GM12878 (cell line): ENCODE measurements at regions not wholly inside any gene's neighbourhood (a gene's known extent, or its start where the extent isn't known, plus 50 kb on each side); places are given as distances from the start of the nearest gene placed in this dataset.

Experiments used
- ATAC-seq: fragments of 200-7000 bp; cut with Tn5 transposase; 3 replicates; pipeline ENCODE4 v1.9.1; 2020; ENCODE audit warnings: mild to moderate bottlenecking, moderate library complexity
- BruUV-seq: library from RNA; stranded (reverse); fragments of 400-500 nt; replicated peaks from 2 replicates; lab custom pipeline; 2021; lab: Mats Ljungman, UMichigan
- CTCF ChIA-PET: fragments of 300-600 bp; sonication (Branson Sonifier 250); formaldehyde crosslinking; extraction: SDS; loops from one replicate; lab custom pipeline; 2021; ENCODE audit warnings: inconsistent platforms; lab: Yijun Ruan, JAX
- POLR2A ChIA-PET: fragments of 350-600 bp; formaldehyde crosslinking; extraction: SDS; loops from one replicate; lab custom pipeline; 2021; ENCODE audit warnings: inconsistent platforms; lab: Charles Lee
- RAD21 ChIA-PET: fragments of 300-600 bp; sonication (Branson Sonifier 250); formaldehyde crosslinking; loops from one replicate; lab custom pipeline; 2023; ENCODE audit warnings: antibody characterized with exemption; ENCODE audit not compliant: unreplicated experiment; lab: Charles Lee
- SMC1A ChIA-PET: fragments of 300-600 bp; sonication (Branson Sonifier 250); formaldehyde crosslinking; loops from one replicate; lab custom pipeline; 2023; ENCODE audit not compliant: unreplicated experiment, uncharacterized antibody; lab: Charles Lee
- DNase-seq: peaks from one replicate; pipeline ENCODE4 v3.0.0-alpha.2; 2011; ENCODE audit warnings: low read depth, low spot score
- FAIRE-seq: peaks from 3 replicates; lab custom pipeline; 2011; peaks lifted over from hg19 to GRCh38; lab: Jason Lieb, UNC
- H2AFZ ChIP-seq: 2 replicates; pipeline ENCODE4 v1.6.0; 2011; ENCODE audit warnings: low read depth, low read length, control low read depth; ENCODE audit not compliant: control insufficient read depth
- H3K27ac ChIP-seq: 2 replicates; pipeline ENCODE4 v1.5.1; 2011; ENCODE audit warnings: control low read depth; ENCODE audit not compliant: control insufficient read depth, insufficient read depth
- H3K27me3 ChIP-seq, 2 experiments: replicated peaks in 1 of 2; 2 replicates each; pipeline versions ENCODE4 v1.6.0 to v1.6.1; 2011; ENCODE audit warnings: low read length in 1 of 2; ENCODE audit not compliant: control insufficient read depth in 2 of 2, insufficient read depth in 2 of 2
- H3K36me3 ChIP-seq, 2 experiments: 2 replicates each; pipeline ENCODE4 v1.5.1; 2011; ENCODE audit warnings: low read length in 1 of 2; ENCODE audit not compliant: control insufficient read depth in 2 of 2, insufficient read depth in 2 of 2
- H3K4me1 ChIP-seq: 2 replicates; pipeline ENCODE4 v1.6.1; 2011; ENCODE audit warnings: mild to moderate bottlenecking, low read length, moderate library complexity, mixed read lengths; ENCODE audit not compliant: control insufficient read depth, insufficient read depth
- H3K4me2 ChIP-seq: 2 replicates; pipeline ENCODE4 v1.6.0; 2011; ENCODE audit warnings: control low read depth; ENCODE audit not compliant: control insufficient read depth, insufficient read depth
- H3K4me3 ChIP-seq: fragments of 200-600 bp; sonication (generic); 2 replicates; pipeline ENCODE4 v1.5.1; 2016
- H3K79me2 ChIP-seq: 2 replicates; pipeline ENCODE4 v1.6.0; 2011; ENCODE audit warnings: low read length; ENCODE audit not compliant: control insufficient read depth, insufficient read depth
- H3K9ac ChIP-seq: 2 replicates; pipeline ENCODE4 v1.8.0; 2011; ENCODE audit warnings: low read length, control low read depth, mixed read lengths; ENCODE audit not compliant: control insufficient read depth, insufficient read depth
- H3K9me3 ChIP-seq: replicated peaks from 3 replicates; pipeline ENCODE4 v1.5.1; 2011; ENCODE audit warnings: mild to moderate bottlenecking, low read length; ENCODE audit not compliant: control insufficient read depth, insufficient read depth
- H4K20me1 ChIP-seq: 2 replicates; pipeline ENCODE4 v1.6.0; 2011; ENCODE audit not compliant: control insufficient read depth, insufficient read depth
- ELK1 ChIP-seq: IDR thresholded peaks from 2 replicates; pipeline ENCODE4 v1.6.1; 2012; ENCODE audit warnings: low read depth, low read length, improper control_type of control experiment
- HDAC6 ChIP-seq: fragments of 200-600 bp; sonication (generic); IDR thresholded peaks from one replicate; pipeline ENCODE4 v1.8.0; 2017; ENCODE audit warnings: antibody characterized with exemption; ENCODE audit not compliant: unreplicated experiment
- NR2F1 ChIP-seq: fragments of 450-650 bp; conservative IDR thresholded peaks from 2 replicates; pipeline ENCODE4 v1.6.1; 2017; ENCODE audit warnings: mild to moderate bottlenecking
- SIX5 ChIP-seq: IDR thresholded peaks from 2 replicates; pipeline ENCODE4 v1.6.1; 2011; ENCODE audit warnings: mild to moderate bottlenecking, low read depth, low read length, moderate library complexity; ENCODE audit not compliant: severe bottlenecking
- TAF1 ChIP-seq: IDR thresholded peaks from 2 replicates; pipeline ENCODE4 v1.6.1; 2011; ENCODE audit warnings: mild to moderate bottlenecking, low read depth, low read length, borderline replicate concordance
- TCF7 ChIP-seq: IDR thresholded peaks from 2 replicates; pipeline ENCODE4 v1.6.1; 2014; ENCODE audit warnings: antibody characterized with exemption, borderline replicate concordance
- WGBS: methylation state at CpG from one replicate; pipeline ENCODE4 v1.1.6; 2016; ENCODE audit warnings: low lambda C conversion rate; ENCODE audit not compliant: insufficient replicate concordance, insufficient coverage; ENCODE audit errors: missing lambda C conversion rate; 5-methylcytosine and 5-hydroxymethylcytosine counted together
- in situ Hi-C: fragments of 300-500 bp; cut with MboI; formaldehyde crosslinking; loops from 9 replicates; pipeline ENCODE4 v1.14.3; 2018; ENCODE audit warnings: mixed read lengths
- intact Hi-C: fragments of 100-400 bp; cut with micrococcal nuclease; formaldehyde crosslinking; loops from one replicate; pipeline ENCODE4 v1.14.2; 2022; ENCODE audit not compliant: unreplicated experiment
- TF ChIP-seq, protein P1 (sequence below): IDR thresholded peaks from 2 replicates; pipeline ENCODE4 v1.6.1; 2011; ENCODE audit warnings: borderline replicate concordance, low read depth, mild to moderate bottlenecking, moderate library complexity, mixed read lengths, low read length; ENCODE audit not compliant: insufficient read depth; ENCODE audit errors: extremely low read length

DNA sequence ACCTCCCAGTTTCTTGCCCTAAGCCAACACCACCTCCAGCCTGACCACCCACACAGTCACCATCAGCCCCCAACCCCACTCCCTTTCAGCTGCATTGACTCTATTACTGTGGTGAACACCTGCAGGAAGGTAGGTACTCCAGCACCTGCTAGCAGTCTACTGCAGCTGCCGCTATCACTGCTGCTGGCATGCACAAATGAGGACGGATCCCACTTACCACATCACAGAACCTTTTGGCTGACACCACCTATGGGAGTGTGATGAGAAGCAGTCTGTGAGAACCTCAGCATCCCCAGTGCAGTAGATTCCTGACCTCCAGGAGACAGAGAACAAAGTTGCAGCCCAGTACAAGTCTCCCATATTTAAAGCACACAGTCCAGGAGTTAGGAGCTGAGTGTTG lies 71.9 kb downstream of the ANXA1 start (continued):
- no peak for TF ChIP-seq SIX5

- 2% methylated on average over 2 of the region's 2 CpGs for WGBS
- FAIRE-seq: no peak
- 0 out of 3 replicates have a peak, but pooled peaks have one; percentile 31 for ATAC-seq
- Histone ChIP-seq H4K20me1 (no peaks in the 10 kb centered on the region), H3K4me3 (no peak overlapping the region), H3K27ac (no peak overlapping the region), H2AFZ (no peak overlapping the region), H3K4me1 (no peaks in the 10 kb centered on the region), H3K4me2 (no peak overlapping the region), H3K9ac (no peak overlapping the region), H3K27me3 (no peaks in the 10 kb centered on the region), H3K36me3 (no peaks in the 10 kb centered on the region), H3K79me2 (no peaks in the 10 kb centered on the region), H3K9me3 (no peaks in the 10 kb centered on the region)
- ChIA-PET POLR2A (interaction anchor here (1.3 kb wide), 1 partner anchor 9 kb away, joined by 3 read pairs; no protein-coding TSS in a partner anchor), SMC1A (interaction anchor here (0.7 to 1.8 kb wide), 5 partner anchors 8 to 337 kb away, joined by 3 to 8 read pairs (median 4); no protein-coding TSS in a partner anchor), RAD21 (interaction anchor here (1.6 to 3.4 kb wide), 2 partner anchors 22 to 29 kb away, joined by 6 to 14 read pairs; no protein-coding TSS in a partner anchor), CTCF (interaction anchor here (1.0 to 1.6 kb wide), 4 partner anchors 13 to 28 kb away, joined by 3 to 6 read pairs (median 3); no protein-coding TSS in a partner anchor)
- intact Hi-C loops (no loop called here), in situ Hi-C loops (no loop called here)
- TF ChIP-seq HDAC6 (no peak), TCF7 (no peak), ELK1 (no peak), NR2F1 (0 out of 2 replicates have a peak, but pooled peaks have one; percentile 20), TAF1 (no peak)
- TF ChIP-seq, protein P1, sequence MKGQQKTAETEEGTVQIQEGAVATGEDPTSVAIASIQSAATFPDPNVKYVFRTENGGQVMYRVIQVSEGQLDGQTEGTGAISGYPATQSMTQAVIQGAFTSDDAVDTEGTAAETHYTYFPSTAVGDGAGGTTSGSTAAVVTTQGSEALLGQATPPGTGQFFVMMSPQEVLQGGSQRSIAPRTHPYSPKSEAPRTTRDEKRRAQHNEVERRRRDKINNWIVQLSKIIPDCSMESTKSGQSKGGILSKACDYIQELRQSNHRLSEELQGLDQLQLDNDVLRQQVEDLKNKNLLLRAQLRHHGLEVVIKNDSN: no peak
- BruUV-seq: no TSS peak
- no peak for DNase-seq
Measured at GRCh38 chr9:73229543-73229942, 77.9 kb downstream of the ANXA1 start.
